ENCODE measurements at regions not wholly inside any gene's neighbourhood (a gene's known extent, or its start where the extent isn't known, plus 50 kb on each side); places are given as distances from the start of the nearest gene placed in this dataset.

DNA sequence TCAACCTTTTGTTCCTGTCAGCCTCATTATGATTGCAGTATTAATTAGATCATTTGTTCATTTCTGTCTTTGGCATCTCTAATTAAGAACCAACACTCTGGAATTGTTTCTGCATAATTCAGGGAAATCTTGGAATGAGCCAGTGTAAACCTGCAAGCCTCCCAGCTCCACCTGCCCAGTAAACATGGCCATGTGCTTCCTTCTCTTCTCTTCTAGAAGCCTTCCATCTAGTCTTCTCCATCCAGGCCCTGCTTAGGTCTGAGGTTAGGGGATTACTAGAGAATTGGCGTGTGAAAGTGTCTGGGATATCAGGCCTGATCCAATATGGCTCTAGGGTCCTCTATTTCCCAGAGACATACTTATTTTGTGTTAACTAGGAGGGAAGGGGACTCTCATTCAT, 528.0 kb downstream of the AACS start:
- no peak for DNase-seq
- intact Hi-C loops (cut with DNase I; ENCODE audit: low total_unique reads): no loop called here
- Histone ChIP-seq H3K36me3 (no peaks in the 10 kb centered on the region), H3K27me3 (no peaks in the 10 kb centered on the region), H3K27ac (no peak overlapping the region), H3K9me3 (peaks cover 0 to 14% (median 9%) of the 10 kb centered on the region in 4 donors), H3K4me1 (no peaks in the 10 kb centered on the region), H3K4me3 (no peak overlapping the region)
- 36 to 90% (median 88%) methylated on average over 1 of the region's 1 CpG for WGBS, 5 donors
- TF ChIP-seq EP300 (IDR thresholded peaks at IDR 0.05): no peak
- no peak for TF ChIP-seq POLR2AphosphoS5 (IDR thresholded peaks at IDR 0.05)
- TF ChIP-seq POLR2A (IDR thresholded peaks at IDR 0.05): no peak
- TF ChIP-seq, protein P1, sequence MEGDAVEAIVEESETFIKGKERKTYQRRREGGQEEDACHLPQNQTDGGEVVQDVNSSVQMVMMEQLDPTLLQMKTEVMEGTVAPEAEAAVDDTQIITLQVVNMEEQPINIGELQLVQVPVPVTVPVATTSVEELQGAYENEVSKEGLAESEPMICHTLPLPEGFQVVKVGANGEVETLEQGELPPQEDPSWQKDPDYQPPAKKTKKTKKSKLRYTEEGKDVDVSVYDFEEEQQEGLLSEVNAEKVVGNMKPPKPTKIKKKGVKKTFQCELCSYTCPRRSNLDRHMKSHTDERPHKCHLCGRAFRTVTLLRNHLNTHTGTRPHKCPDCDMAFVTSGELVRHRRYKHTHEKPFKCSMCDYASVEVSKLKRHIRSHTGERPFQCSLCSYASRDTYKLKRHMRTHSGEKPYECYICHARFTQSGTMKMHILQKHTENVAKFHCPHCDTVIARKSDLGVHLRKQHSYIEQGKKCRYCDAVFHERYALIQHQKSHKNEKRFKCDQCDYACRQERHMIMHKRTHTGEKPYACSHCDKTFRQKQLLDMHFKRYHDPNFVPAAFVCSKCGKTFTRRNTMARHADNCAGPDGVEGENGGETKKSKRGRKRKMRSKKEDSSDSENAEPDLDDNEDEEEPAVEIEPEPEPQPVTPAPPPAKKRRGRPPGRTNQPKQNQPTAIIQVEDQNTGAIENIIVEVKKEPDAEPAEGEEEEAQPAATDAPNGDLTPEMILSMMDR (IDR thresholded peaks at IDR 0.05): no peak

DNA sequence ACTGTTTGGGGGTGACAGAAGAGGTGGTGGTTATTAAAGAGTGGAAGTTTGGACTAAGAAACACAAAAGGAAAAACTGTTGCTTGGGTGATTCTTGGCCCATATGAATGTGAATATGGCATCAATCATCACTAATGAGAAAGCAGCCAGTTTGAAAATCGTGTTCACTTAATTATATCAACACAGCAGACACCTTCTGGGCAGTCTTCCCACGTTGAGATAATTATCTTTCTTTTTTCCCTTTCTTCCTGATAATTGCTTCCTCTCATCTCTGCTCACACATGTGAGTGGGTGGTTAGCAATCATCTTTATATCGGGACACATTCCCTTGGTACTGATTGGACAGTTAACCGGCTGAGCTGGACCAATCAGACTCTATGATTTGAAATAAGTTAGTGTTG, 539.7 kb downstream of the AACS start:
- TF ChIP-seq, protein P1 (IDR thresholded peaks at IDR 0.05): no peak
- TF ChIP-seq POLR2A (IDR thresholded peaks at IDR 0.05) (no peak), POLR2AphosphoS5 (IDR thresholded peaks at IDR 0.05) (no peak), EP300 (IDR thresholded peaks at IDR 0.05) (no peak)
- intact Hi-C loops (cut with DNase I; ENCODE audit: low total_unique reads): no loop called here
- no peaks in the 10 kb centered on the region for H3K27me3 ChIP-seq
- peaks cover 0 to 11% (median 6%) of the 10 kb centered on the region in 4 donors for H3K9me3 ChIP-seq
- H3K4me3 ChIP-seq: no peak overlapping the region
- DNase-seq: no peak
- no peaks in the 10 kb centered on the region for H3K36me3 ChIP-seq
- no peaks in the 10 kb centered on the region for H3K4me1 ChIP-seq
- WGBS, 5 donors: 51 to 58% (median 57%) methylated on average over 4 of the region's 4 CpGs
- H3K27ac ChIP-seq: no peak overlapping the region

DNA sequence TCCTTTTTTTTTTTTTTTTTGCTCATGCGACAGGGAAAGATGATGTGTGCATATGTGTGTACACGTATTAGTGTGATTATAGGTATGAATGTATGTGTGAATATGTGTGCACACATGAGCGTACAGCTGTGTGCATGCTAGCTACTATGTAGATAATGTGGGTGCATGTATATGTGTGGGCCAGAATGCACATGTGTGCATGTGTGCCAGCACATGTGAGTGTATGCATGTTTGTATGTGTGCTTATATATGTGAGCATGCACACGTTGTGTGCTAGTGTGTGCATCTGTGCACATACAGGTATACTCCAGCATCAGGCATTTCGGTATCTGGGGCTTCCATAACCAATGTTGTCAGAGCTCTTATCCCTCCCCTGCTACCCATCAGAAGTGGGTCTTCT, 541.1 kb downstream of the AACS start:
- intact Hi-C loops (cut with DNase I; ENCODE audit: low total_unique reads): no loop called here
- WGBS, 5 donors: 83 to 91% (median 88%) methylated on average over 5 of the region's 5 CpGs
- TF ChIP-seq EP300 (IDR thresholded peaks at IDR 0.05) (no peak), POLR2A (IDR thresholded peaks at IDR 0.05) (no peak), POLR2AphosphoS5 (IDR thresholded peaks at IDR 0.05) (no peak)
- TF ChIP-seq, protein P1 (IDR thresholded peaks at IDR 0.05): no peak
- H3K36me3 ChIP-seq: no peaks in the 10 kb centered on the region
- no peak overlapping the region for H3K27ac ChIP-seq
- H3K9me3 ChIP-seq: peaks cover 0 to 9% (median 4%) of the 10 kb centered on the region in 4 donors
- DNase-seq: no peak
- H3K4me1 ChIP-seq: no peaks in the 10 kb centered on the region
- no peak overlapping the region for H3K4me3 ChIP-seq
- no peaks in the 10 kb centered on the region for H3K27me3 ChIP-seq

DNA sequence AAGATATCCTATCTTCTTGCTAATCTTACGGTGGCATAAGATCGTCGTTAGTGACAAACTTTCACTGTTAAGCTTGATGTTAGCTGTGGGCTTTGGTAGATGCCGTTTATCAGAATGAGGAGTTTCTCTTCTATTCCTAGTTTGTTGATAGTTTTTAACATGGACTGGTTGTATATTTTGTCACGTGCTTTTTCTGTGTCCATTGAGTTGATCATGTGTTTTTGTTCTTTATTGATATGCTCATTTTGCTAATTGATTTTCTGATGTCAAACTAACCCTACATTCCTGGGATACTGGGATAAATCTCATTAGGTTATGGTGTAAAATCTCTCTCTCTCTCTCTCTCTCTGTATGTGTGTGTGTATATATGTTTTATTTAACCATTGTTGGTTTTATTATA, 545.1 kb downstream of the AACS start:
- Histone ChIP-seq H3K4me1 (no peaks in the 10 kb centered on the region), H3K4me3 (no peak overlapping the region), H3K9me3 (no peaks in the 10 kb centered on the region), H3K27ac (no peak overlapping the region), H3K27me3 (no peaks in the 10 kb centered on the region), H3K36me3 (no peaks in the 10 kb centered on the region)
- intact Hi-C loops (cut with DNase I; ENCODE audit: low total_unique reads): no loop called here
- no peak for TF ChIP-seq POLR2AphosphoS5 (IDR thresholded peaks at IDR 0.05)
- TF ChIP-seq POLR2A (IDR thresholded peaks at IDR 0.05): no peak
- TF ChIP-seq EP300 (IDR thresholded peaks at IDR 0.05): no peak
- TF ChIP-seq, protein P1 (IDR thresholded peaks at IDR 0.05): no peak
- no peak for DNase-seq
- 74 to 77% (median 75%) methylated on average over 5 of the region's 5 CpGs for WGBS, 5 donors

Data from stomach (tissue), 8 donors.